Loucy (cell line): ENCODE measurements at regions not wholly inside any gene's neighbourhood (a gene's known extent, or its start where the extent isn't known, plus 50 kb on each side); places are given as distances from the start of the nearest gene placed in this dataset.

Experiments
- EZH2phosphoT487 ChIP-seq: fragments of 200-600 bp; IDR thresholded peaks from 2 replicates; pipeline ENCODE4 v1.6.1; 2018; ENCODE audit warnings: antibody characterized with exemption, mild to moderate bottlenecking, moderate library complexity, borderline replicate concordance
- TF ChIP-seq, protein P1 (sequence below): fragments of 200-600 bp; sonication (generic); conservative IDR thresholded peaks from 2 replicates; pipeline ENCODE4 v1.5.1; 2014; ENCODE audit warnings: mild to moderate bottlenecking, antibody characterized with exemption, low read length

DNA sequence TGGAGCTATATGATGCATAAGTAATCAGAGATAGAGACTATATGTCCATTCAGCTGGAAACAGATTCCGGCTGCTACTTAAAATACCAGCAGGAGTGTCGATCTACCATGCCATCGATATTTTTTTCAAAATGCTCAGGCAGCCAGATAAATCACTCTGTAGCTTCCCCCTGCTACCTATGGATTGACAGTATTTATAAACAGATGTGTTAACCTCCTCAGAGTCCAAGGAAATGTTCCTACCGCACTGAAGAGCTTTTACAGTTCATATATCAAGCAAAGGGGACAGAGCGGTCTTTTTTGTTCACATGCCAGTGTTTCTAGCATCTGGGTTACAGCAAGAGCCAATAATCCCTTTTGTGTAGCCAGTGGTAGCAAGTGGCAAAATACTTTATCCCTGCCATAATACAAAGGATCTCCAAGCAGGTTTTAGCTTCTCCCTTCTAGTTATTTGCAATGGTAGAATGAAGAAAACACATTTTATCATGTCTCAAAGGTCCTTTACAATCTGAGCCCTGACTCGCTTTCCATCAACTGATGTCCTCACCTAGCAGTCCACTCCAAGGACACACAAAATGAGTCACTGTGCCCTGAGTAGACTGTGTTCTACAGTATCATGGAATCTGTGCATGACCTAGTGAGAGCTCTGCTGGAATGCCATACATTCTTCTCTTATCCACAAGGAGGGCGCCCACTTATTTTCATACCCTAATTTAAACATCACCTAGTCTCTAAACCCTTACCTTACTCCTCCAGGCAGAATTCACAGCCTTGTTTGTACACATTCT is 507.0 kb downstream of the TBL1XR1 start:
- TF ChIP-seq, protein P1, sequence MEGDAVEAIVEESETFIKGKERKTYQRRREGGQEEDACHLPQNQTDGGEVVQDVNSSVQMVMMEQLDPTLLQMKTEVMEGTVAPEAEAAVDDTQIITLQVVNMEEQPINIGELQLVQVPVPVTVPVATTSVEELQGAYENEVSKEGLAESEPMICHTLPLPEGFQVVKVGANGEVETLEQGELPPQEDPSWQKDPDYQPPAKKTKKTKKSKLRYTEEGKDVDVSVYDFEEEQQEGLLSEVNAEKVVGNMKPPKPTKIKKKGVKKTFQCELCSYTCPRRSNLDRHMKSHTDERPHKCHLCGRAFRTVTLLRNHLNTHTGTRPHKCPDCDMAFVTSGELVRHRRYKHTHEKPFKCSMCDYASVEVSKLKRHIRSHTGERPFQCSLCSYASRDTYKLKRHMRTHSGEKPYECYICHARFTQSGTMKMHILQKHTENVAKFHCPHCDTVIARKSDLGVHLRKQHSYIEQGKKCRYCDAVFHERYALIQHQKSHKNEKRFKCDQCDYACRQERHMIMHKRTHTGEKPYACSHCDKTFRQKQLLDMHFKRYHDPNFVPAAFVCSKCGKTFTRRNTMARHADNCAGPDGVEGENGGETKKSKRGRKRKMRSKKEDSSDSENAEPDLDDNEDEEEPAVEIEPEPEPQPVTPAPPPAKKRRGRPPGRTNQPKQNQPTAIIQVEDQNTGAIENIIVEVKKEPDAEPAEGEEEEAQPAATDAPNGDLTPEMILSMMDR = no peak
- TF ChIP-seq EZH2phosphoT487 = no peak
